HT1080 (cell line): ENCODE measurements at regions not wholly inside any gene's neighbourhood (a gene's known extent, or its start where the extent isn't known, plus 50 kb on each side); places are given as distances from the start of the nearest gene placed in this dataset.
"Not testable (repeated sequence)": the region's sequence is repeated elsewhere in the genome, so short reads cannot be mapped to it uniquely, and the experiment has no call there.

Source experiments
- DNase-seq: peaks from one replicate; pipeline ENCODE4 v3.0.0-alpha.2; 2015; ENCODE audit warnings: low read depth

GRCh38 chrX:5306654-5307121 lies 922.0 kb downstream of the NLGN4X start:
- peak; percentile 10 for DNase-seq

- no peak for DNase-seq
Measured at GRCh38 chrX:5305452-5305851, 923.2 kb downstream of the NLGN4X start.

- DNase-seq = no peak
Measured at GRCh38 chrX:5295004-5295403, 933.7 kb downstream of the NLGN4X start.

- no peak for DNase-seq
Measured at GRCh38 chrX:5290635-5291034, 938.0 kb downstream of the NLGN4X start.

GRCh38 chrX:5289949-5290348 lies 938.7 kb downstream of the NLGN4X start:
- not testable (repeated sequence) for DNase-seq

- no peak for DNase-seq
Measured at GRCh38 chrX:5278908-5279307, 949.8 kb downstream of the NLGN4X start.

- DNase-seq = no peak
Measured at GRCh38 chrX:5265324-5265850, 963.3 kb downstream of the NLGN4X start.

GRCh38 chrX:5250106-5250505 lies 978.6 kb downstream of the NLGN4X start:
- DNase-seq = no peak

- no peak for DNase-seq
Measured at GRCh38 chrX:5242091-5242790, 986.4 kb downstream of the NLGN4X start.

GRCh38 chrX:5236749-5237148 lies 991.9 kb downstream of the NLGN4X start:
- DNase-seq = no peak

- DNase-seq = peak; percentile 62
Measured at GRCh38 chrX:5236096-5236495, 992.6 kb downstream of the NLGN4X start.

GRCh38 chrX:5233830-5234229 lies 994.8 kb downstream of the NLGN4X start:
- no peak for DNase-seq

GRCh38 chrX:5220421-5220820 lies 1008.2 kb downstream of the NLGN4X start:
- DNase-seq = peak; percentile 34

- DNase-seq = no peak
Measured at GRCh38 chrX:5194806-5195205, 1033.9 kb downstream of the NLGN4X start.

GRCh38 chrX:5180135-5180741 lies 1048.4 kb downstream of the NLGN4X start:
- peak; percentile 36 for DNase-seq

GRCh38 chrX:5176766-5177165 lies 1051.9 kb downstream of the NLGN4X start:
- DNase-seq = no peak

GRCh38 chrX:5163663-5164062 lies 1065.0 kb downstream of the NLGN4X start:
- no peak for DNase-seq

GRCh38 chrX:5155301-5155700 lies 1073.4 kb downstream of the NLGN4X start:
- DNase-seq = no peak

GRCh38 chrX:5145957-5146356 lies 1082.7 kb downstream of the NLGN4X start:
- no peak for DNase-seq

GRCh38 chrX:5142644-5143043 lies 1086.0 kb downstream of the NLGN4X start:
- DNase-seq = no peak

GRCh38 chrX:5122181-5122678 lies 1106.4 kb downstream of the NLGN4X start:
- DNase-seq = no peak

- no peak for DNase-seq
Measured at GRCh38 chrX:5117816-5118215, 1110.9 kb downstream of the NLGN4X start.

GRCh38 chrX:5113128-5113527 lies 1115.5 kb downstream of the NLGN4X start:
- peak; percentile 8 for DNase-seq
